Thyroid gland (tissue), 4 donors: ENCODE measurements at regions not wholly inside any gene's neighbourhood (a gene's known extent, or its start where the extent isn't known, plus 50 kb on each side); places are given as distances from the start of the nearest gene placed in this dataset.

Source experiments
- DNase-seq, 2 donors: peaks; one replicate each; pipeline ENCODE4 v3.0.0-alpha.2; 2019
- H3K27ac ChIP-seq, 3 donors: fragments of 200-600 bp; sonication (generic); 1 replicate in 2 of 3; 2 replicates in 1 of 3; pipeline ENCODE4 v1.5.1; 2016 to 2019; ENCODE audit warnings: mild to moderate bottlenecking in 1 of 3, moderate library complexity in 1 of 3
- H3K27me3 ChIP-seq: fragments of 200-600 bp; sonication (generic); one replicate; pipeline ENCODE4 v1.5.1; 2019
- H3K36me3 ChIP-seq, 2 donors: fragments of 200-600 bp; sonication (generic); one replicate each; pipeline ENCODE4 v1.5.1; 2016 to 2019
- H3K4me1 ChIP-seq, 2 donors: fragments of 200-600 bp; sonication (generic); one replicate each; pipeline ENCODE4 v1.5.1; 2017 to 2019
- H3K4me3 ChIP-seq, 3 donors: fragments of 200-600 bp; sonication (generic); replicated peaks in 1 of 3; 1 replicate in 2 of 3; 2 replicates in 1 of 3; pipeline ENCODE4 v1.5.1; 2016; ENCODE audit warnings: mild to moderate bottlenecking in 1 of 3
- H3K9me3 ChIP-seq: fragments of 200-600 bp; sonication (generic); one replicate; pipeline ENCODE4 v1.5.1; 2017
- POLR2A ChIP-seq, 2 donors: fragments of 450-650 bp; IDR thresholded peaks; one replicate each; pipeline ENCODE4 v1.6.1; 2017; ENCODE audit warnings: antibody characterized with exemption in 2 of 2, mild to moderate bottlenecking in 2 of 2, moderate library complexity in 1 of 2
- WGBS, 2 donors: methylation state at CpG; one replicate each; pipeline ENCODE4 v1.1.5; 2017; 5-methylcytosine and 5-hydroxymethylcytosine counted together
- intact Hi-C: fragments of 100-400 bp; cut with DNase I; formaldehyde crosslinking; loops from one replicate; pipeline ENCODE4 v1.15.1; 2023
- TF ChIP-seq, protein P1 (sequence below), 6 experiments: fragments of 200-600 bp in 3 of 6; fragments of 450-650 bp in 3 of 6; sonication (generic) in 3 of 6; IDR thresholded peaks; one replicate each; pipeline ENCODE4 v1.5.1; 2016 to 2019; ENCODE audit warnings: antibody characterized with exemption in 6 of 6, mild to moderate bottlenecking in 2 of 6, inconsistent platforms in 1 of 6, moderate library complexity in 1 of 6

DNA sequence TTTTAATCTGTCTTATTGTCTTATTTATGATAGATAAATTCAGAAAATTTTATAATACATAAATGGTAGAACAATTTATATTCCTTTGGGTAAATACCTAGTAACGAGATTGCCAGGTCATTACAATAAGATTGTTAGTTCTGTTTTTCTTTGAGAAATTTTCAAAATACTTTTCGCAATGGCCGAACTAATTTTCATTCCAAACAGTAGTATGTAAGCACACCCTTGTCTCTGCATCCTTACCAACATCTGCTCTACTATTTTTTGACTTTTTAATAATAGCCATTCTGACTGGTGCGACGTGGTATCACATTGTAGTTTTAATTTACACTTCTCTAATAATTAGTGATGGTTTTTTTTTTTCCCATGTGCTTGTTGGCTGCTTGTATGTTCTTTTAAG, 351.4 kb upstream of the LUZP2 start:
- 59 to 62% methylated on average over 5 of the region's 5 CpGs for WGBS, 2 donors
- Histone ChIP-seq H3K4me1 (no peaks in the 10 kb centered on the region), H3K9me3 (no peaks in the 10 kb centered on the region), H3K4me3 (no peak overlapping the region), H3K36me3 (no peaks in the 10 kb centered on the region), H3K27me3 (no peaks in the 10 kb centered on the region), H3K27ac (no peak overlapping the region)
- intact Hi-C loops = no loop called here
- no peak for DNase-seq
- TF ChIP-seq, protein P1, sequence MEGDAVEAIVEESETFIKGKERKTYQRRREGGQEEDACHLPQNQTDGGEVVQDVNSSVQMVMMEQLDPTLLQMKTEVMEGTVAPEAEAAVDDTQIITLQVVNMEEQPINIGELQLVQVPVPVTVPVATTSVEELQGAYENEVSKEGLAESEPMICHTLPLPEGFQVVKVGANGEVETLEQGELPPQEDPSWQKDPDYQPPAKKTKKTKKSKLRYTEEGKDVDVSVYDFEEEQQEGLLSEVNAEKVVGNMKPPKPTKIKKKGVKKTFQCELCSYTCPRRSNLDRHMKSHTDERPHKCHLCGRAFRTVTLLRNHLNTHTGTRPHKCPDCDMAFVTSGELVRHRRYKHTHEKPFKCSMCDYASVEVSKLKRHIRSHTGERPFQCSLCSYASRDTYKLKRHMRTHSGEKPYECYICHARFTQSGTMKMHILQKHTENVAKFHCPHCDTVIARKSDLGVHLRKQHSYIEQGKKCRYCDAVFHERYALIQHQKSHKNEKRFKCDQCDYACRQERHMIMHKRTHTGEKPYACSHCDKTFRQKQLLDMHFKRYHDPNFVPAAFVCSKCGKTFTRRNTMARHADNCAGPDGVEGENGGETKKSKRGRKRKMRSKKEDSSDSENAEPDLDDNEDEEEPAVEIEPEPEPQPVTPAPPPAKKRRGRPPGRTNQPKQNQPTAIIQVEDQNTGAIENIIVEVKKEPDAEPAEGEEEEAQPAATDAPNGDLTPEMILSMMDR (IDR thresholded peaks at IDR 0.05) = no peak
- no peak for TF ChIP-seq POLR2A (IDR thresholded peaks at IDR 0.05)

DNA sequence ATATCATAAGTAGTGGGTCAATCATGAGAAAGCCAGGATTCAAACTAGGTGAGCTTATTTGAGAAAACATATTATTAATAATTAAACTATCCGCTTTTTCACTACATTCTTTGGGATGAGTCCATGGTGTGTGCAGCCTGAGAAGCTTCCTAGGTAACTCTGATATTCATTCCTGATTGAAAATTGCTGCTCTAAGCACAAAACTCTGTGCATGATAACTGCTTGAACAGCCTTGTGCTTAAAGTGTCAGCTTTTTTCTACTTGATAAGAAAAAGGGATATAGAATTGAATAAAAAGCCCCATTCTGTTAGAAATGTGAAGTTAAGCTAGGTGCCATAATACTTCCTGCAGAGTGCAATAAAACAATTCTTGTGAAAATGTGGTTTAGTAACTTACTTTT, 343.5 kb upstream of the LUZP2 start:
- peaks cover 0 to 4% of the 10 kb centered on the region in 2 donors for H3K4me1 ChIP-seq
- intact Hi-C loops = no loop called here
- no peaks in the 10 kb centered on the region for H3K9me3 ChIP-seq
- no peak for DNase-seq
- H3K27me3 ChIP-seq = no peaks in the 10 kb centered on the region
- H3K36me3 ChIP-seq = no peaks in the 10 kb centered on the region
- TF ChIP-seq POLR2A (IDR thresholded peaks at IDR 0.05) = no peak
- TF ChIP-seq, protein P1 (IDR thresholded peaks at IDR 0.05) = no peak
- WGBS, 2 donors = 92% methylated on average over 1 of the region's 1 CpG
- no peak overlapping the region for H3K4me3 ChIP-seq
- no peak overlapping the region for H3K27ac ChIP-seq

DNA sequence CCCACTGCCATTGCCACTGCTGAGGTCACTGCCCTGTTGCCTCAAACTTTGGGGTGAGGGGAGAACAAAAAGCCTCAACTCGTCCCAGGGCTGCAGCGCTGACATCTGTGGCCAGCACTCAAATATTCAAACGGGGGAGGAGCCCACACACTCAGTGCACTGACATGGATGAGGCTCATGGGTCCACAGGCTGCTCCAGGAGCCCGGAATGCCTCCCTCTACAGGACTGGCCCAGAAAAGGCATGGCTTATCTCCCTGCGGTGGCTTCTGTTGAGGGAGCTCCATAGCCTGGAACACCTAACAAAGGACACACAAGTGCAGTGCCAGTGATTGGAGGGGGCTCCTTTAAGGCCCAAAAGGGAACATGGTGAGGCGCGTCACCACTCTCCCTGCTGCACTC, 341.1 kb upstream of the LUZP2 start:
- Histone ChIP-seq H3K9me3 (no peaks in the 10 kb centered on the region), H3K36me3 (no peaks in the 10 kb centered on the region), H3K27ac (no peak overlapping the region), H3K4me3 (no peak overlapping the region), H3K27me3 (no peaks in the 10 kb centered on the region), H3K4me1 (peaks cover 0 to 4% of the 10 kb centered on the region in 2 donors)
- DNase-seq = no peak
- intact Hi-C loops = no loop called here
- TF ChIP-seq POLR2A (IDR thresholded peaks at IDR 0.05) = no peak
- TF ChIP-seq, protein P1 (IDR thresholded peaks at IDR 0.05) = no peak
- 86 to 93% methylated on average over 7 of the region's 7 CpGs for WGBS, 2 donors

DNA sequence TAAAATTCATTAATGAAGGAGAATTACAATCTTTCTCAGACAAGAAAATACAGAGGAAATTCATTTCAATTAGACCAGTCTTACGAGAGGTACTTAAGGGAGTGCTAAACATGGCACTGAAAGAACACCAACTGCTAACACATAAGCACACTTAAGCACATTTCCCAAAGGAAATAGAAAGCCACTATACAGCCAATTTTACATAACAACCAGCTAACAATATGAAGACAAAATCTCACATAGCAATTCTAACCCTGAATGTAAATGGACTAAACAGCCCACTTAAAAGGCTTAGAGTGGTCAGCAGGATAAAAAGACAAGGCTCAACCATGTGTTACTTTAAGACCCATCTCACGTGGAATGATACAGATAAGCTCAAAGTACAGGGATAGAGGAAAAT, 339.5 kb upstream of the LUZP2 start:
- no peaks in the 10 kb centered on the region for H3K36me3 ChIP-seq
- H3K27ac ChIP-seq = no peak overlapping the region
- H3K27me3 ChIP-seq = no peaks in the 10 kb centered on the region
- intact Hi-C loops = no loop called here
- 54% methylated on average over 2 of the region's 2 CpGs for WGBS, 2 donors
- H3K4me3 ChIP-seq = no peak overlapping the region
- DNase-seq = no peak
- no peaks in the 10 kb centered on the region for H3K9me3 ChIP-seq
- no peak for TF ChIP-seq POLR2A (IDR thresholded peaks at IDR 0.05)
- TF ChIP-seq, protein P1 (IDR thresholded peaks at IDR 0.05) = no peak
- peaks cover 0 to 4% of the 10 kb centered on the region in 2 donors for H3K4me1 ChIP-seq

DNA sequence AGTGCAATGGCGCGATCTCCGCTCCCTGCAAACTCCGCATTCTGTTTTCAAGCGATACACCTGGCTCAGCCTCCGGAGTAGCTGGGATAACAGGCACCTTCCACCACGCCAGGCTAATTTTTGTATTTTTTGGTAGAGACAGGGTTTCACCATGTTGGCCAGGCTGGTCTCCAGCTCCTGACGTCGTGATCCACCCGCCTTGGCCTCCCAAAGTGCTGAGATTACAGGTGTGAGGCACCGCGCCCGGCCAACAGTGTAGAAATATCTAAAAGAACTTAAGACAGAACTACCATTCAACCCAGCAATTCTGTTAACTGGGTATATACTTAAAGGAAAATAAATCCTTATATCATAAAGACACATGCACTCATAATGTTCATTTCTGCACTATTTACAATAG, 335.3 kb upstream of the LUZP2 start:
- intact Hi-C loops = no loop called here
- TF ChIP-seq, protein P1 (IDR thresholded peaks at IDR 0.05) = no peak
- TF ChIP-seq POLR2A (IDR thresholded peaks at IDR 0.05) = no peak
- Histone ChIP-seq H3K36me3 (no peaks in the 10 kb centered on the region), H3K4me3 (no peak overlapping the region), H3K27ac (no peak overlapping the region), H3K27me3 (no peaks in the 10 kb centered on the region), H3K4me1 (no peaks in the 10 kb centered on the region), H3K9me3 (no peaks in the 10 kb centered on the region)
- 96 to 98% methylated on average over 13 of the region's 13 CpGs for WGBS, 2 donors
- DNase-seq = no peak
